MCF 10A (cell line): ENCODE measurements at regions not wholly inside any gene's neighbourhood (a gene's known extent, or its start where the extent isn't known, plus 50 kb on each side); places are given as distances from the start of the nearest gene placed in this dataset.

Experiments
- BruUV-seq: library from RNA; stranded (reverse); fragments of 400-500 nt; replicated peaks from 2 replicates; lab custom pipeline; 2021; lab: Mats Ljungman, UMichigan
- CTCF ChIA-PET: fragments of 300-600 bp; sonication (Branson Sonifier 250); formaldehyde crosslinking; extraction: SDS; loops from one replicate; lab custom pipeline; 2021; ENCODE audit warnings: antibody characterized with exemption, inconsistent platforms; lab: Yijun Ruan, JAX
- POLR2A ChIA-PET: fragments of 300-600, 350-650 bp; sonication (Branson Sonifier 250); formaldehyde crosslinking; extraction: SDS; loops from one replicate; lab custom pipeline; 2020; ENCODE audit warnings: antibody characterized with exemption, inconsistent platforms; lab: Yijun Ruan, JAX
- DNase-seq: peaks from one replicate; pipeline ENCODE4 v3.0.0-alpha.2; 2018; ENCODE audit not compliant: unreplicated experiment
- H3K27ac Mint-ChIP-seq: one replicate; pipeline ENCODE4 v1.8.0; 2022; ENCODE audit warnings: mild to moderate bottlenecking, low read depth, mixed read lengths; ENCODE audit not compliant: unreplicated experiment
- H3K27me3 Mint-ChIP-seq: one replicate; pipeline ENCODE4 v1.8.0; 2022; ENCODE audit warnings: mixed read lengths; ENCODE audit not compliant: insufficient read depth, unreplicated experiment
- H3K36me3 Mint-ChIP-seq: one replicate; pipeline ENCODE4 v1.8.0; 2022; ENCODE audit warnings: mild to moderate bottlenecking, moderate library complexity, mixed read lengths; ENCODE audit not compliant: insufficient read depth, unreplicated experiment
- H3K4me1 Mint-ChIP-seq: one replicate; pipeline ENCODE4 v1.8.0; 2022; ENCODE audit warnings: mixed read lengths; ENCODE audit not compliant: insufficient read depth, unreplicated experiment
- H3K4me3 Mint-ChIP-seq: one replicate; pipeline ENCODE4 v1.8.0; 2022; ENCODE audit warnings: mild to moderate bottlenecking, moderate library complexity, mixed read lengths; ENCODE audit not compliant: unreplicated experiment
- H3K9me3 Mint-ChIP-seq: one replicate; pipeline ENCODE4 v1.8.0; 2022; ENCODE audit warnings: mixed read lengths; ENCODE audit not compliant: unreplicated experiment
- intact Hi-C: fragments of 100-400 bp; cut with micrococcal nuclease; formaldehyde crosslinking; loops from 2 replicates; pipeline ENCODE4 v1.14.1; 2022
- TF ChIP-seq, protein P1 (sequence below): fragments of 200-600 bp; IDR thresholded peaks from one replicate; pipeline ENCODE4 v1.8.0; 2022; ENCODE audit warnings: antibody characterized with exemption, mild to moderate bottlenecking; ENCODE audit not compliant: unreplicated experiment

GRCh38 chr3:126292318-126293070 lies 64.7 kb downstream of the KLF15 start:
- Mint-ChIP-seq H3K27ac (no peak overlapping the region), H3K27me3 (no peaks in the 10 kb centered on the region), H3K4me1 (no peaks in the 10 kb centered on the region), H3K9me3 (no peaks in the 10 kb centered on the region), H3K4me3 (no peak overlapping the region), H3K36me3 (no peaks in the 10 kb centered on the region)
- ChIA-PET CTCF (interaction anchor here (0.6 kb wide), 2 partner anchors 8 to 95 kb away, joined by 3 to 4 read pairs; no protein-coding TSS in a partner anchor), POLR2A (no interaction called here)
- TF ChIP-seq, protein P1, sequence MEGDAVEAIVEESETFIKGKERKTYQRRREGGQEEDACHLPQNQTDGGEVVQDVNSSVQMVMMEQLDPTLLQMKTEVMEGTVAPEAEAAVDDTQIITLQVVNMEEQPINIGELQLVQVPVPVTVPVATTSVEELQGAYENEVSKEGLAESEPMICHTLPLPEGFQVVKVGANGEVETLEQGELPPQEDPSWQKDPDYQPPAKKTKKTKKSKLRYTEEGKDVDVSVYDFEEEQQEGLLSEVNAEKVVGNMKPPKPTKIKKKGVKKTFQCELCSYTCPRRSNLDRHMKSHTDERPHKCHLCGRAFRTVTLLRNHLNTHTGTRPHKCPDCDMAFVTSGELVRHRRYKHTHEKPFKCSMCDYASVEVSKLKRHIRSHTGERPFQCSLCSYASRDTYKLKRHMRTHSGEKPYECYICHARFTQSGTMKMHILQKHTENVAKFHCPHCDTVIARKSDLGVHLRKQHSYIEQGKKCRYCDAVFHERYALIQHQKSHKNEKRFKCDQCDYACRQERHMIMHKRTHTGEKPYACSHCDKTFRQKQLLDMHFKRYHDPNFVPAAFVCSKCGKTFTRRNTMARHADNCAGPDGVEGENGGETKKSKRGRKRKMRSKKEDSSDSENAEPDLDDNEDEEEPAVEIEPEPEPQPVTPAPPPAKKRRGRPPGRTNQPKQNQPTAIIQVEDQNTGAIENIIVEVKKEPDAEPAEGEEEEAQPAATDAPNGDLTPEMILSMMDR: no peak
- BruUV-seq: no TSS peak
- intact Hi-C loops: no loop called here
- DNase-seq: no peak

GRCh38 chr3:126291537-126291936 lies 65.7 kb downstream of the KLF15 start:
- H3K27me3 Mint-ChIP-seq: no peaks in the 10 kb centered on the region

DNA sequence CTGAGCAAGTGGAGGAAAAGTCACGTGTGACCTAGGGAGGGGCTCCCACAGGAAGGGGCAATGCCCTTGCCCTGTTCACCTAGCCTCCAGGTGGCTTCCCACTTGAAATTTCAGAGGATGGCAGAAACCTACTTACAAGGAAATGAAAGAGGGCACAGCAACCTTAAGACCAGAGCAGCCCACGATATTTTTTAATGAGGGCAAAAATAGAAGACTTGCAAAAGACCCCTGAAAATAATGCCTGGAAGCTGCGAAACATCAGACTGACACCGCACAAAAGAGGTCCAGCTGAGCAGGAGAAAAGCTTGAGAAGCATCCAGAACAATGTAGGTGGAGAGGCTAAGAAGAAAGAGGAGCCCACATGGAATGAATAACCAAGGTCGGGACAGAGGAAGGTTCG lies 66.1 kb downstream of the KLF15 start:
- BruUV-seq: no TSS peak
- intact Hi-C loops: no loop called here

More at GRCh38 chr3:126291537-126291936, 65.7 kb downstream of the KLF15 start:
- Mint-ChIP-seq H3K4me3 (no peak overlapping the region), H3K4me1 (no peaks in the 10 kb centered on the region), H3K27ac (no peak overlapping the region), H3K9me3 (no peaks in the 10 kb centered on the region), H3K36me3 (no peaks in the 10 kb centered on the region)
- ChIA-PET POLR2A (no interaction called here), CTCF (interaction anchor here (0.6 kb wide), 1 partner anchor 94 kb away, joined by 4 read pairs; no protein-coding TSS in a partner anchor)
- intact Hi-C loops: no loop called here
- BruUV-seq: no TSS peak
- TF ChIP-seq, protein P1: no peak
- no peak for DNase-seq

GRCh38 chr3:126290325-126290724 lies 66.9 kb downstream of the KLF15 start:
- TF ChIP-seq, protein P1: no peak
- H3K4me3 Mint-ChIP-seq: no peak overlapping the region
- DNase-seq: no peak
- ChIA-PET CTCF (interaction anchor here (1.3 kb wide), 1 partner anchor 157 kb away, joined by 3 read pairs; no protein-coding TSS in a partner anchor), POLR2A (no interaction called here)
- intact Hi-C loops: no loop called here
- H3K36me3 Mint-ChIP-seq: no peaks in the 10 kb centered on the region
- BruUV-seq: no TSS peak
- H3K4me1 Mint-ChIP-seq: no peaks in the 10 kb centered on the region
- no peaks in the 10 kb centered on the region for H3K9me3 Mint-ChIP-seq
- H3K27ac Mint-ChIP-seq: no peak overlapping the region
- H3K27me3 Mint-ChIP-seq: no peaks in the 10 kb centered on the region

More for the DNA sequence above, 66.1 kb downstream of the KLF15 start:
- ChIA-PET POLR2A (no interaction called here), CTCF (no interaction called here)
- H3K4me3 Mint-ChIP-seq: no peak overlapping the region
- no peaks in the 10 kb centered on the region for H3K9me3 Mint-ChIP-seq
- DNase-seq: no peak
- H3K27ac Mint-ChIP-seq: no peak overlapping the region
- H3K27me3 Mint-ChIP-seq: no peaks in the 10 kb centered on the region
- TF ChIP-seq, protein P1: no peak
- no peaks in the 10 kb centered on the region for H3K4me1 Mint-ChIP-seq
- no peaks in the 10 kb centered on the region for H3K36me3 Mint-ChIP-seq
